K562 (cell line): ENCODE measurements at regions not wholly inside any gene's neighbourhood (a gene's known extent, or its start where the extent isn't known, plus 50 kb on each side); places are given as distances from the start of the nearest gene placed in this dataset.

Experiments
- ATAC-seq: fragments of 200-7000 bp; cut with Tn5 transposase; 3 replicates; pipeline ENCODE4 v1.9.1; 2020; ENCODE audit warnings: moderate library complexity
- BruUV-seq: library from RNA; stranded (reverse); fragments of 400-500 nt; replicated peaks from 2 replicates; lab custom pipeline; 2021; lab: Mats Ljungman, UMichigan
- CTCF ChIA-PET: fragments of 300-600 bp; formaldehyde crosslinking; extraction: SDS; loops from one replicate; lab custom pipeline; 2021; ENCODE audit warnings: low intra/inter-chr PET ratio; lab: Yijun Ruan, JAX
- POLR2A ChIA-PET: fragments of 300-600, 350-650 bp; sonication (Branson Sonifier 250); formaldehyde crosslinking; extraction: SDS; loops from one replicate; lab custom pipeline; 2021; ENCODE audit warnings: antibody characterized with exemption, inconsistent platforms; lab: Yijun Ruan, JAX
- DNase-seq, 4 experiments: peaks; one replicate each; pipeline versions ENCODE4 v3.0.0 to v3.0.0-alpha.2; 2011 to 2018; ENCODE audit warnings: low spot score in 3 of 4, mixed read lengths in 3 of 4; ENCODE audit errors: extremely low read depth in 1 of 4
- FAIRE-seq: peaks from 2 replicates; lab custom pipeline; 2011; peaks lifted over from hg19 to GRCh38; lab: Jason Lieb, UNC
- H2AFZ ChIP-seq: 2 replicates; pipeline ENCODE4 v1.6.0; 2011; ENCODE audit warnings: low read depth, low read length, control low read depth, inconsistent platforms
- H3K27ac ChIP-seq: fragments of 200-600 bp; 3 replicates; pipeline ENCODE4 v1.8.0; 2011; ENCODE audit warnings: low read depth, mild to moderate bottlenecking, control low read depth, inconsistent platforms, low read length, moderate library complexity, mixed read lengths; ENCODE audit errors: extremely low read depth
- H3K27me3 ChIP-seq, 2 experiments: fragments of 300-600 bp in 1 of 2; 2 replicates in 1 of 2; 3 replicates in 1 of 2; pipeline versions ENCODE4 v1.6.0 to v1.8.0; 2011; ENCODE audit warnings: inconsistent platforms in 2 of 2, low read length in 2 of 2, mild to moderate bottlenecking in 1 of 2, mixed read lengths in 1 of 2, moderate library complexity in 1 of 2; ENCODE audit not compliant: control insufficient read depth in 2 of 2, insufficient read depth in 2 of 2
- H3K36me3 ChIP-seq: fragments of 300-600 bp; 3 replicates; pipeline ENCODE4 v1.8.0; 2011; ENCODE audit warnings: mild to moderate bottlenecking, low read length, inconsistent platforms; ENCODE audit not compliant: control insufficient read depth, insufficient read depth
- H3K4me1 ChIP-seq, 2 experiments: fragments of 200-600 bp in 1 of 2; replicated peaks in 1 of 2; 2 replicates in 1 of 2; 3 replicates in 1 of 2; pipeline versions ENCODE4 v1.5.1 to v1.8.0; 2011; ENCODE audit warnings: inconsistent platforms in 2 of 2, low read length in 2 of 2, mild to moderate bottlenecking in 1 of 2, mixed read lengths in 1 of 2, moderate library complexity in 1 of 2; ENCODE audit not compliant: control insufficient read depth in 2 of 2, insufficient read depth in 2 of 2
- H3K4me2 ChIP-seq: 2 replicates; pipeline ENCODE4 v1.6.1; 2011; ENCODE audit warnings: low read length, control low read depth, inconsistent platforms, mixed read lengths; ENCODE audit not compliant: insufficient read depth
- H3K4me3 ChIP-seq: fragments of 200-600 bp; sonication (generic), shearing (Covaris generic); 2 replicates; pipeline ENCODE4 v1.5.1; 2016; ENCODE audit warnings: control low read depth, inconsistent platforms
- H3K79me2 ChIP-seq: fragments of 200-600 bp; 3 replicates; pipeline ENCODE4 v1.8.0; 2011; ENCODE audit warnings: low read length, inconsistent platforms; ENCODE audit not compliant: control insufficient read depth, insufficient read depth
- H3K9ac ChIP-seq, 2 experiments: 2 replicates each; pipeline versions ENCODE4 v1.6.0 to v1.6.1; 2011; ENCODE audit warnings: low read depth in 2 of 2, low read length in 2 of 2, control low read depth in 1 of 2, inconsistent platforms in 1 of 2, mild to moderate bottlenecking in 1 of 2, mixed read lengths in 1 of 2; ENCODE audit not compliant: insufficient read depth in 1 of 2
- H3K9me1 ChIP-seq: one replicate; pipeline ENCODE4 v1.6.0; 2011; ENCODE audit warnings: inconsistent platforms, mild to moderate bottlenecking, low read length, moderate library complexity; ENCODE audit not compliant: control insufficient read depth, insufficient read depth
- H3K9me3 ChIP-seq: replicated peaks from 2 replicates; pipeline ENCODE4 v1.5.1; 2011; ENCODE audit warnings: low read depth, low read length, inconsistent platforms; ENCODE audit not compliant: control insufficient read depth, insufficient read depth
- H4K20me1 ChIP-seq: replicated peaks from 2 replicates; pipeline ENCODE4 v1.6.1; 2011; ENCODE audit warnings: low read length, inconsistent platforms, mixed read lengths; ENCODE audit not compliant: control insufficient read depth, insufficient read depth
- CREB3L1 ChIP-seq: fragments of 450-650 bp; IDR thresholded peaks from 2 replicates; pipeline ENCODE4 v1.6.1; 2014; ENCODE audit warnings: low read depth, mild to moderate bottlenecking, moderate library complexity, borderline replicate concordance
- CREBBP ChIP-seq: IDR thresholded peaks from one replicate; pipeline ENCODE4 v1.6.1; 2012; ENCODE audit warnings: low read depth, mild to moderate bottlenecking, control low read depth, inconsistent platforms, low read length
- E2F5 ChIP-seq: sonication (generic); formaldehyde crosslinking; IDR thresholded peaks from 2 replicates; pipeline ENCODE4 v1.8.0; 2022; ENCODE audit warnings: mild to moderate bottlenecking, missing genetic modification reagents
- KAT2B ChIP-seq: IDR thresholded peaks from one replicate; pipeline ENCODE4 v1.6.1; 2012; ENCODE audit warnings: low read depth, mild to moderate bottlenecking, control low read depth, inconsistent platforms, low read length, moderate library complexity
- MAFF ChIP-seq: IDR thresholded peaks from 2 replicates; pipeline ENCODE4 v1.6.1; 2012; ENCODE audit warnings: low read length, improper control_type of control experiment
- MNT ChIP-seq, 2 experiments: fragments of 450-650 bp; conservative IDR thresholded peaks; 2 replicates each; pipeline ENCODE4 v1.6.1; 2017; ENCODE audit warnings: mild to moderate bottlenecking in 2 of 2, moderate library complexity in 2 of 2
- STAG1 ChIP-seq: sonication (generic); formaldehyde crosslinking; IDR thresholded peaks from 2 replicates; pipeline ENCODE4 v1.5.0; 2020; ENCODE audit warnings: missing genetic modification reagents, borderline replicate concordance
- WGBS: fragments of 100-300 bp; shearing (Covaris generic); methylation state at CpG from one replicate; pipeline ENCODE4 v1.1.6; 2016; ENCODE audit warnings: low coverage, mixed read lengths; ENCODE audit not compliant: insufficient coverage; ENCODE audit errors: missing lambda C conversion rate; 5-methylcytosine and 5-hydroxymethylcytosine counted together
- in situ Hi-C: fragments of 300-500 bp; cut with MboI; formaldehyde crosslinking; loops from 4 replicates; pipeline ENCODE4 v1.15.0; 2018; ENCODE audit warnings: inconsistent platforms, mixed read lengths
- intact Hi-C: fragments of 100-400 bp; cut with micrococcal nuclease; formaldehyde crosslinking; loops from 2 replicates; pipeline ENCODE4 v1.14.2; 2022
- TF ChIP-seq, protein P1 (sequence below): fragments of 450-650 bp; formaldehyde crosslinking; IDR thresholded peaks from 2 replicates; pipeline ENCODE4 v1.4.0; 2020; ENCODE audit warnings: mild to moderate bottlenecking, mixed read lengths

GRCh38 chr13:87538366-87539052, 132.7 kb upstream of the SLITRK5 start (continued):
- no peak for TF ChIP-seq CREB3L1

DNA sequence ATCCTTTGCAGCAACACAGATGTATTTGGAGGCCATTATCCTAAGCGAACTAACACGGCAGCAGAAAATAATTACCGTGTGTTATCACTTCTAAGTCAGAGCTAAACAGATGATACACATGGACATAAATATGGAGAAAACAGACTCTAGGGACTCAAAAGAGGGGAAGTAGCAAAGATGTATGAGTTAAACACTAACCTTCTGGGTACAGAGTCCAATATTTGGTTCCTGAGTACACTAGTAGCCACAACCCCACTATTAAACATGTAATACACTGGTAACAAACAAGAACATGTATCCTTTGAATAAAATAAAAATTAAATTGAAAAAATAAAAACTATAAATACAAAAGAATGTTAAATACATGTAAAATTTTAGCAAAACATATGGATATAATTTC, 118.0 kb upstream of the SLITRK5 start:
- no peak for DNase-seq
- H3K27me3 ChIP-seq = no peaks in the 10 kb centered on the region
- no peak overlapping the region for H3K9ac ChIP-seq
- ATAC-seq = no peak
- no peak overlapping the region for H2AFZ ChIP-seq
- no peaks in the 10 kb centered on the region for H3K9me3 ChIP-seq
- CTCF ChIA-PET = no interaction called here
- H3K36me3 ChIP-seq = no peaks in the 10 kb centered on the region
- intact Hi-C loops (no loop called here), in situ Hi-C loops (no loop called here)
- H3K4me3 ChIP-seq = no peak overlapping the region
- H4K20me1 ChIP-seq = no peaks in the 10 kb centered on the region
- POLR2A ChIA-PET = no interaction called here
- H3K4me1 ChIP-seq = no peaks in the 10 kb centered on the region
- TF ChIP-seq KAT2B = no peak
- no peak for TF ChIP-seq STAG1 (CRISPR knock-in tag)
- no peak for TF ChIP-seq MAFF
- no peak for TF ChIP-seq E2F5
- TF ChIP-seq, protein P1, sequence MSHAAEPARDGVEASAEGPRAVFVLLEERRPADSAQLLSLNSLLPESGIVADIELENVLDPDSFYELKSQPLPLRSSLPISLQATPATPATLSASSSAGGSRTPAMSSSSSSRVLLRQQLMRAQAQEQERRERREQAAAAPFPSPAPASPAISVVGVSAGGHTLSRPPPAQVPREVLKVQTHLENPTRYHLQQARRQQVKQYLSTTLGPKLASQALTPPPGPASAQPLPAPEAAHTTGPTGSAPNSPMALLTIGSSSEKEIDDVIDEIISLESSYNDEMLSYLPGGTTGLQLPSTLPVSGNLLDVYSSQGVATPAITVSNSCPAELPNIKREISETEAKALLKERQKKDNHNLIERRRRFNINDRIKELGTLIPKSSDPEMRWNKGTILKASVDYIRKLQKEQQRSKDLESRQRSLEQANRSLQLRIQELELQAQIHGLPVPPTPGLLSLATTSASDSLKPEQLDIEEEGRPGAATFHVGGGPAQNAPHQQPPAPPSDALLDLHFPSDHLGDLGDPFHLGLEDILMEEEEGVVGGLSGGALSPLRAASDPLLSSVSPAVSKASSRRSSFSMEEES (CRISPR knock-in tag) = no peak
- TF ChIP-seq CREBBP = no peak
- TF ChIP-seq MNT (conservative IDR thresholded peaks at IDR 0.05) = no peak
- H3K9me1 ChIP-seq = no peaks in the 10 kb centered on the region
- no TSS peak for BruUV-seq
- no peak overlapping the region for H3K27ac ChIP-seq
- no peak for FAIRE-seq
- WGBS = 0% methylated on average over 3 of the region's 3 CpGs
- no peaks in the 10 kb centered on the region for H3K79me2 ChIP-seq
- H3K4me2 ChIP-seq = no peak overlapping the region
